ENCODE measurements at regions not wholly inside any gene's neighbourhood (a gene's known extent, or its start where the extent isn't known, plus 50 kb on each side); places are given as distances from the start of the nearest gene placed in this dataset.

DNA sequence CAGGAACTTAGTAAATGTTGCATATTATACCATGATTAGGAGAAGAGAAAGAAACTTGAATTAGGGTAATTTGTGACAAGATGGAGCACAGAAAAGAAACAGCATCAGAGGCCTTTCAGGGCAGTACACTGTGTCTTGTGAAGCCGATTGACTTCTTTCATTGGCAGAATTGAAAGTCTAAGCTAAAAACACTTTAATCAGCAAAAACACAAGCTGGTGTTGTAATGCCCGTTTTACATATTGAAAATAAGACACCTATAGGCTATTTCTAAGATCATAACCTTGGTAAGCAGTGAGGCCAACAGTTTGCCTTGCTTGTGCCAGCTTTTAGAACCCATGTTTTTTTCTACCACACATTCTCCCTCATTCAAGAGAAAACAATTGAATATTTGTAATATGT lies 1378.1 kb upstream of the NXPH2 start:
- Histone ChIP-seq H4K20me1 (ENCODE audit: control insufficient read depth, insufficient read depth, low read length, poor library complexity, severe bottlenecking) (no peaks in the 10 kb centered on the region), H3K4me2 (replicated peaks; ENCODE audit: low read depth, low read length, poor library complexity, severe bottlenecking) (no peak overlapping the region), H3K4me1 (ENCODE audit: control insufficient read depth in 2 of 2, insufficient read depth in 2 of 2, low read length in 2 of 2) (no peaks in the 10 kb centered on the region), H3K4me3 (ENCODE audit: control extremely low read depth in 1 of 5, extremely low read depth in 1 of 5, insufficient read depth in 1 of 5, low read depth in 2 of 5, low read length in 4 of 5) (no peak overlapping the region), H3K27me3 (replicated peaks in 1 of 4; ENCODE audit: control extremely low read depth in 1 of 4, control insufficient read depth in 3 of 4, insufficient read depth in 4 of 4, low read length in 3 of 4) (no peaks in the 10 kb centered on the region), H3K36me3 (replicated peaks in 1 of 2; ENCODE audit: control extremely low read depth in 1 of 2, control insufficient read depth in 1 of 2, extremely low read depth in 1 of 2, insufficient read depth in 2 of 2, low read length in 1 of 2) (no peaks in the 10 kb centered on the region), H2AFZ (ENCODE audit: insufficient read depth, low read depth, low read length, poor library complexity, severe bottlenecking) (no peak overlapping the region), H3K79me2 (ENCODE audit: control insufficient read depth, insufficient read depth, low read length) (no peaks in the 10 kb centered on the region), H3K9me3 (ENCODE audit: control extremely low read depth in 1 of 3, control insufficient read depth in 2 of 3, insufficient read depth in 1 of 3, low read length in 2 of 3) (peaks cover 0 to 7% (median 0%) of the 10 kb centered on the region in 3 donors), H3K27ac (ENCODE audit: low read length in 2 of 2) (no peak overlapping the region), H3K9ac (ENCODE audit: low read length) (no peak overlapping the region)
- Mint-ChIP-seq H3K9me3 (ENCODE audit: insufficient read depth) (peaks cover 12% of the 10 kb centered on the region), H3K27me3 (no peaks in the 10 kb centered on the region), H3K4me3 (no peak overlapping the region), H3K27ac (no peak overlapping the region), H3K4me1 (no peaks in the 10 kb centered on the region)
- DNase-seq = no peak
- ATAC-seq (ENCODE audit: low read depth) = no peak
- intact Hi-C loops (cut with micrococcal nuclease) = no loop called here
- WGBS (ENCODE audit: insufficient coverage) = no CpG with 5 or more reads among the region's 2 CpGs
- TF ChIP-seq EZH2 (IDR thresholded peaks at IDR 0.05; ENCODE audit: borderline replicate concordance, insufficient read depth, low read depth, low read length, poor library complexity, severe bottlenecking) = no peak
- TF ChIP-seq, protein P1, sequence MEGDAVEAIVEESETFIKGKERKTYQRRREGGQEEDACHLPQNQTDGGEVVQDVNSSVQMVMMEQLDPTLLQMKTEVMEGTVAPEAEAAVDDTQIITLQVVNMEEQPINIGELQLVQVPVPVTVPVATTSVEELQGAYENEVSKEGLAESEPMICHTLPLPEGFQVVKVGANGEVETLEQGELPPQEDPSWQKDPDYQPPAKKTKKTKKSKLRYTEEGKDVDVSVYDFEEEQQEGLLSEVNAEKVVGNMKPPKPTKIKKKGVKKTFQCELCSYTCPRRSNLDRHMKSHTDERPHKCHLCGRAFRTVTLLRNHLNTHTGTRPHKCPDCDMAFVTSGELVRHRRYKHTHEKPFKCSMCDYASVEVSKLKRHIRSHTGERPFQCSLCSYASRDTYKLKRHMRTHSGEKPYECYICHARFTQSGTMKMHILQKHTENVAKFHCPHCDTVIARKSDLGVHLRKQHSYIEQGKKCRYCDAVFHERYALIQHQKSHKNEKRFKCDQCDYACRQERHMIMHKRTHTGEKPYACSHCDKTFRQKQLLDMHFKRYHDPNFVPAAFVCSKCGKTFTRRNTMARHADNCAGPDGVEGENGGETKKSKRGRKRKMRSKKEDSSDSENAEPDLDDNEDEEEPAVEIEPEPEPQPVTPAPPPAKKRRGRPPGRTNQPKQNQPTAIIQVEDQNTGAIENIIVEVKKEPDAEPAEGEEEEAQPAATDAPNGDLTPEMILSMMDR (IDR thresholded peaks at IDR 0.05) = no peak
- ChIA-PET CTCF (no interaction called here), POLR2A (no interaction called here)

DNA sequence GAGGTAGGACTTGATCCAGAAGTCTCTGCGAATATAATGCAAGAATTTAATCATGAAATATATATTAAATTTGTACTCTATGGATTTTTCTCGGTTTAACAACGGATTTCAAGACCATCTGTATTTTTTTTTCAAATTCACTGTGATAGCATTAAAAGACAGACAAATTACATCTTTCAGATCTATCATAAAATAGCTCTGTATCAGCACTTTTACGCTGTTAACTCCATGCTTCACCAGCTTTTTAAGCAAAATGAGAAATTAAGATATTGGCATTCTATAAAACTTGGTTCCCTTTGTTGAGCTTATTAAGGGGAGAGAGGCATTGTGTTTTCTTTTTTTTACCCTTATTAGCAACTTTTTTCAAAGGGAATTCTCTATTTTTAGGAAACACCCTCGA lies 1377.6 kb upstream of the NXPH2 start:
- H3K9me3 Mint-ChIP-seq (ENCODE audit: insufficient read depth) = peaks cover 12% of the 10 kb centered on the region
- ATAC-seq (ENCODE audit: low read depth) = no peak
- H3K4me3 Mint-ChIP-seq = no peak overlapping the region
- DNase-seq = no peak
- H3K27ac Mint-ChIP-seq = no peak overlapping the region
- ChIA-PET CTCF (no interaction called here), POLR2A (no interaction called here)
- Histone ChIP-seq H3K36me3 (replicated peaks in 1 of 2; ENCODE audit: control extremely low read depth in 1 of 2, control insufficient read depth in 1 of 2, extremely low read depth in 1 of 2, insufficient read depth in 2 of 2, low read length in 1 of 2) (no peaks in the 10 kb centered on the region), H2AFZ (ENCODE audit: insufficient read depth, low read depth, low read length, poor library complexity, severe bottlenecking) (no peak overlapping the region), H3K4me1 (ENCODE audit: control insufficient read depth in 2 of 2, insufficient read depth in 2 of 2, low read length in 2 of 2) (no peaks in the 10 kb centered on the region), H3K27ac (ENCODE audit: low read length in 2 of 2) (no peak overlapping the region), H3K9me3 (ENCODE audit: control extremely low read depth in 1 of 3, control insufficient read depth in 2 of 3, insufficient read depth in 1 of 3, low read length in 2 of 3) (peaks cover 0 to 7% (median 0%) of the 10 kb centered on the region in 3 donors), H3K9ac (ENCODE audit: low read length) (no peak overlapping the region), H3K79me2 (ENCODE audit: control insufficient read depth, insufficient read depth, low read length) (no peaks in the 10 kb centered on the region), H3K4me3 (ENCODE audit: control extremely low read depth in 1 of 5, extremely low read depth in 1 of 5, insufficient read depth in 1 of 5, low read depth in 2 of 5, low read length in 4 of 5) (no peak overlapping the region), H4K20me1 (ENCODE audit: control insufficient read depth, insufficient read depth, low read length, poor library complexity, severe bottlenecking) (no peaks in the 10 kb centered on the region), H3K4me2 (replicated peaks; ENCODE audit: low read depth, low read length, poor library complexity, severe bottlenecking) (no peak overlapping the region), H3K27me3 (replicated peaks in 1 of 4; ENCODE audit: control extremely low read depth in 1 of 4, control insufficient read depth in 3 of 4, insufficient read depth in 4 of 4, low read length in 3 of 4) (no peaks in the 10 kb centered on the region)
- TF ChIP-seq EZH2 (IDR thresholded peaks at IDR 0.05; ENCODE audit: borderline replicate concordance, insufficient read depth, low read depth, low read length, poor library complexity, severe bottlenecking) = no peak
- TF ChIP-seq, protein P1 (IDR thresholded peaks at IDR 0.05) = no peak
- H3K27me3 Mint-ChIP-seq = no peaks in the 10 kb centered on the region
- no peaks in the 10 kb centered on the region for H3K4me1 Mint-ChIP-seq
- no CpG with 5 or more reads among the region's 5 CpGs for WGBS (ENCODE audit: insufficient coverage)
- intact Hi-C loops (cut with micrococcal nuclease) = no loop called here

All from B cell (primary cell).